ENCODE measurements at regions not wholly inside any gene's neighbourhood (a gene's known extent, or its start where the extent isn't known, plus 50 kb on each side); places are given as distances from the start of the nearest gene placed in this dataset.
"Not testable (repeated sequence)": the region's sequence is repeated elsewhere in the genome, so short reads cannot be mapped to it uniquely, and the experiment has no call there.

DNA sequence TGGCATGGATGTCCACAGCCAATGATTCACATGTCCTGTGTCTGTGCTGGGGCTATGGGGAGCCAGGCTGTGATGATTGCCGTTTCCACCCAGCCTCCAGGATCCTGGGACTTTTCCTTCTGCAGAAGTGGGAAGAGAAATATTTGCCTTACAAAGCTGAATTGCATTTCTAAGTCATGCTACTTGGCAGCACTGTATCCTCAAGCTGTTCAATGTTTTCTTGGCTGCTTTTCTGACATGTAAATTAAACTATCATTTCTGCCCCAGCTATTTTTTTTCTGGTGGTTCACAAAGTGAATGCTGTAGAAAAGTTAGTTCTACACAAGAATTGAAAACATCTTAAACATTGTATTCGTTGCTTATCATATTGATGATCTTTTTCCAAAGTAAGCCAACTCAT lies 51.9 kb upstream of the TCERG1L start:
- no peak for DNase-seq

DNA sequence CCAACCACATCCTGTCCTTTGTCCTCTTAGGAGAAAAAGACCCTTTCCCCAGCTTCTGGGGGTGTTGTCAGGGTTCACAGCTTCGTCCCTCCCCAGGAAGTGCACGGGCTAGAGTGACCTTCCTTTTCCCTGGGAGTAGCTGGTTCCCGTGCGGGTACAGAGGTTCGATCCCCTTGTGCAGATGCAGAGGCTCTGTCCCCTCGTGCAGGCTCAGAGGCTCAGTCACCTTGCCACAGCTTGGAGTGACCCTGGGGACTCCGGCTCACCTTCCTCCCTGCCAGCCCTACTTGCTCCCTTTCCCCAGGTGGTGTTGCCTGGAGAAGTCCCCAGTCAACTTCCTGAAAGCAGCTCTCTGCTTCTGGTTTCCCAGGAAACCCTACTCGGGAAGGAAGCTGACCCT lies 60.0 kb upstream of the TCERG1L start:
- no peak for DNase-seq

DNA sequence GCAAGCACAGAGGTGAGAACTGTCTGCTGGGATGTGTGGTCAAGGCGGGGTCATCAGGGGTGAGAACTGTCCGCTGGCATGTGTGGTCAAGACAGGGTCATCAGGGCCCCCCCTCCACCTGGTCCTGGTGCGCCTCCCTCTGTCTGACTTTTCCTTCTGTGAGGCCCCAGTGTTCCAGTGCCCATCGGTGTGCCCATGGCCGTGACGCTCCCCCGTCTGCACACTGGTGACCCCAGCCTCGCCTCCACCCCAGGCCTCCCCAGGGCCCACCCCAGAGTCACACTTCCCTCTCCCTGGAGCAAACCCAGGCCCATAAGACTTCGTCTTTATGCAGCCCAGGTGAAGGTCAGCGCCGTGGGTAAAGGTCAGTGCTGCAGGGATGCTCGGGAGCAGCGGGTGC lies 70.1 kb upstream of the TCERG1L start:
- DNase-seq: no peak

DNA sequence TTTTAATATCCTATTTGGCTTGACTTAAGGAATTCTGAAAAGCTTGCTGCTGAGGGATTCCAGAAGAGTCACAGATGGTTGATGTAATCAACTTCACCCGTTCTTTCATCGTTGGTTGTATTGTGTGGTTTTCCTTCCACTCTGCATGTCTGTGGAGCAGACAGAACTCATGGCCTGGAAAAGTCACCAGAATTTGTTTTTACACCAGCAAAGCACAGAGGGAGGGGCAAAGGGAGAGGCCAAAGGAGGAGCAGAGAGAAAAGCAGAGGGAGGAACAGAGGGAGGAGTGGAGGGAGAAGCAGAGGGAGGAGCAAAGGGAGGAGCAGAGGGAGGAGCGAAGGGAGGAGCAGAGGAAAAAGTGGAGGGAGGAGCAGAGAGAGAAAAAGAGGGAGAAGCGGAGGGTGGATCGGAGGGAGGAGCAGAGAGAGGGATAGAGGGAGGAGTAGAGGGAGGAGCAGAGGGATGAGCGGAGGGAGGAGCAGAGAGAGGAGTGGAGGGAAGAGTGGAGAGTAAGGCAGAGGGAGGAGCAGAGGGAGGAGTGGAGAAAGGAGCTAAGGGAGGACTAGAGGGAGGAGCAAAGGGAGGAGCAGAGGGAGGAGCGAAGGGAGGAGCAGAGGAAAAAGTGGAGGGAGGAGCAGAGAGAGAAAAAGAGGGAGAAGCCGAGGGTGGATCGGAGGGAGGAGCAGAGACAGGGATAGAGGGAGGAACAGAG lies 73.8 kb upstream of the TCERG1L start:
- not testable (repeated sequence) for DNase-seq

- DNase-seq: no peak
Observed at GRCh38 chr10:131387018-131387529, 75.6 kb upstream of the TCERG1L start.

- DNase-seq: no peak
Observed at GRCh38 chr10:131391936-131392335, 80.4 kb upstream of the TCERG1L start.

GRCh38 chr10:131396121-131397050 lies 84.9 kb upstream of the TCERG1L start:
- DNase-seq: no peak

GRCh38 chr10:131398166-131398565 lies 86.6 kb upstream of the TCERG1L start:
- no peak for DNase-seq

- DNase-seq: no peak
Observed at GRCh38 chr10:131399981-131400380, 88.5 kb upstream of the TCERG1L start.

DNA sequence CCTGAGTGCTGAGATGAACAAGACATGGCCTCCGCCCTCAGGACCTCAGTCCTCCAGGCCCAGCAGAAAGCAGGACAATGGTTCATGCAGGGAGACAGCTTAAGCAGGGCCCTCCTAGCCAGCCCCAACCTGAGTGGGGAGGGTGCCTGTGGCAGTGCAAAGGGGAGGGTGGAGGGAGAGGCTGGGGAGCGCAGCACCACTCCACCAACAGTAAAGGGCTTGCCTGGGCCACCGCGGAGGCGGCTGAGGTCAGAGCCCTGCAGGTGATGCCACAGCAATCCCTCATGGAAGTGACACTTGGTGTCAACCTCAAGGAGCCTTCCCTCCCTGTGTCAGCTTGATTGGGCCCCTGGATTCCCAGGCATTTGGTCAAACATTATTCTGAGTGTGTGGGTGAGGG lies 89.0 kb upstream of the TCERG1L start:
- no peak for DNase-seq

DNA sequence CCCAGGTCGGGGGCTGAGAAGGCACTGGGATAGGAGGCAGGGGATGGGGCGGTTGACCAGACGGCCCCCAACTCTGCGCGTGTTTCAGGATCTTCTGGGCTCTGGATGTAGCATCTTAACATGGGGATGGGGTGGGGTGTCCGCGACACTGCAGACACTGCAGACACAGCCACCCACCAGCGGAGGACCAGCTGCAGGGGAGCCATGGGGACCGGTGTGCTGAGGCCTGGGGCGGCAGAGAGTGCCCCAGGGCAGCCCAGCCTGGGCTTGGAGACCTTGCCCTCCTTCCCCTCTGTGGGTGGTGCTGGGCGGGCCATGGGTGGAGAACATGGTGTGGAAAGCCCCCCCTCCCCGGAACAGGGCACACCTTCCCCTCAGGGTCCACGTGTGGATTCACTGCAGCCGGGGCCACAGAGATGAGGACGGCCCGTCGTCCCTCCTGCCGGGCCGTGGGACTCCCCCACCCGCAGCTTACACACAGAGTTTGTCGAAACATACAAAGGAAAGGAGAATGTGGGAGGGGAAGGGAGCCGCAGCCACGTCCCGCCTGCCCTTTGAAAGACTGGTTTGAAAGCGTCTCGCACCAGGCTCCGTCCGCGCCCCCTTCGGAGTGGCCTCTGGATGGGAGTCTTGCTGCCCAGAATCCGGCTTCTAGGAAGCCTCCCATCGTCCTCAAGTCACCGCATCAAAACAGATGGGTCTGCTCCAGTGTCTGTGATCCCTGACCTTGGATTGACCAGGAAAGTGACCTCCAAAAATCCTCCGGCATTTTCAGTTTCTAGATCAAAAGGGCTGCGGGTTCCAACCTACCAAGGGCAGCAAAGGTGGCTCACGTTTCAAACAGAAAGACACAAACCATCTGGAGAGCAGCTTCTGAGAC lies 91.5 kb upstream of the TCERG1L start:
- no peak for DNase-seq

DNA sequence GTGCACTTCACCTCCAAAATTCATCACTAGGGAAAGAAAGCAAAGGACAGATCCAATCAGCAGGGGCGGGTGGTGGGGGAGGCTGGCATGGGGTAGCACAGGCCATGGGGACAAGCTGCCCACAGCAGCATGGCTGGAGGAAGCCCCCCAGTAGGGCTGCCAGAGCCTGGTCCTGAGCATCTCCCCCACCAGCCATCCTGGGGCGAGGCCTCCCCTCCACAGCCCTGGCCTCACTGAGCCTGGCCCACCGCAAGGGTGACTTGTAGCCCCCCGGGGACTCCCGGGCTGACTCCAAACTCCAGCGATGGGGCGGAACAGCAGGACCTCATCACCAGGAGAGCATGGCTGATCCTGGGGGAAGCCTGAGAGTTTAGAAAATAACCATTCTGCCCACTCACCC lies 92.4 kb upstream of the TCERG1L start:
- DNase-seq: no peak

- DNase-seq: no peak
Observed at GRCh38 chr10:131404886-131405285, 93.4 kb upstream of the TCERG1L start.

DNA sequence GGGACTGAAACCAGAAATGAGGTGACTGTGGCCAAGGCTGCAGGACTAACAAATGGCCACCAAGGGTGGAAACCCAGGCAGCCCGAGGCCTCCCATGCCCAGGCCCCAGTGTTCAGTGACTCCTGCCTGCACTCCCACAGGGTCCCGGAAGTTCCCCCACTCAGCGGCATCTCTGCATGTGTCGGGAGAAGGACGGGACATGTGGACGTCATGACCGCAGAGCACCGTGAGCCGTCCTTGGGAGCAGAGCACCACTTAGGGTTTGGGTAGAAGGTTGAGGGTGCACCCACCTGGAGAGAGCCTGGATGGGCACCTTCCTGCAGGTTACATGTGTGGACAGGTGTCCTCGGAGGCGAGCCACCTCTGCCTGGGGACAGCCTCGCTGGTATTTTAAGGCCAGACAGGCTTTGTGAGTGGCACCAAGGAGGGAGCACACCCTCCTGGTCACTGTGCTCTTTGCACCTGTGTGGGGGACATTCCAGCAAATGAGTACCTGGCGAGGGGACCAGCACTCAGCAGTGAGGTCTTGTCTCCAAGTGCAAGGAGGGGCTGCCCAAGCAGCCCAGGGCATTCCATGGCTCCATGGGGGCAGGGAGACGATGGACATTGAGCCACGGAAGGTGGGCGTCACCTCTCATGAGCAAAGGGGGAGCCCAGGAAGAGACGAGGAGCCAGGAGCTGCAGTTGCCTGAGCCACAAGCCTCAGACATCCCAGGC lies 95.3 kb upstream of the TCERG1L start:
- no peak for DNase-seq

- no peak for DNase-seq
Observed at GRCh38 chr10:131418681-131419080, 107.2 kb upstream of the TCERG1L start.

- no peak for DNase-seq
Observed at GRCh38 chr10:131419797-131420196, 108.3 kb upstream of the TCERG1L start.

DNA sequence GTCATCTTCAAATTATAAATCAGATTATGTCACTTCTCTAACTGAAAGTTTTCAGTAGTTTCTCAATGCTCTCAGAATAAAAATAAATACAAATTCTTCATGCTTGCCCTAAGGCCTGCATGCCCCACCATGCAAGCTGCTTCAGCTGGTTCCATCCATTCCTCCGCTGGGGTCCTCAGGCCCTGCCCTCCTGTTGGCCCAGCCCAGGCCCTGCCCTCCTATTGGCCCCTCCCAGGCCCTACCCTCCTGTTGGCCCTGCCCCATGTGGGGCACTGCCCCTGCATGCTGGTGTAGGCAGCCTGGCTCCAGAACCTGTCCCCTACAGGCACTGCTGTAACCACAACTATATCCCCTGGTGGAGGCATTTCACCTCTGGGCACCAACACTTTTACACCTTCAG lies 109.3 kb upstream of the TCERG1L start:
- no peak for DNase-seq

DNA sequence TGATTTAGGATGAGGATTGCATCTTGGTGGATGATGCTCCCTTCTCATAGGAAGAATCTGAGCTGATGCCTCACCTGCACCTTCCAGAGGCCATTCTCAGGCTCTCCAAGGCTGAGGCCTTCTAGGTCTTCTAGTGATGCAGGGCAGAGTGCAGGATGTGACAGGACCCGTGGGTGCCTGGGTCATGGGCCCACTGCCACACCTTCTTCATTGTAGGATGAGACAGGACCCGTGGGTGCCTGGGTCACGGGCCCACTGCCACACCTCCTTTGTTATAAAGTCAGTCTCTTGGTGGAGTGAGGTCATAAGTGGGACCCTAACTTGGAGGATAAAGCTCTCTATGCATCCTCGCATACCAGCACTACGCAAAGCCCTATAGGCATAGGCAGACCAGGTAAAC lies 109.9 kb upstream of the TCERG1L start:
- DNase-seq: no peak

GRCh38 chr10:131422731-131423130 lies 111.2 kb upstream of the TCERG1L start:
- DNase-seq: no peak

- no peak for DNase-seq
Observed at GRCh38 chr10:131424053-131424452, 112.5 kb upstream of the TCERG1L start.

- DNase-seq: no peak
Observed at GRCh38 chr10:131424836-131425491, 113.4 kb upstream of the TCERG1L start.
